HepG2 (cell line): ENCODE measurements at regions not wholly inside any gene's neighbourhood (a gene's known extent, or its start where the extent isn't known, plus 50 kb on each side); places are given as distances from the start of the nearest gene placed in this dataset.

Experiments used
- ATF1 ChIP-seq: IDR thresholded peaks from 2 replicates; pipeline ENCODE4 v1.6.1; 2016; ENCODE audit warnings: mild to moderate bottlenecking, control low read depth
- CENPT ChIP-seq: sonication (generic); formaldehyde crosslinking; IDR thresholded peaks from 2 replicates; pipeline ENCODE4 v1.8.0; 2022; ENCODE audit warnings: low read depth, mild to moderate bottlenecking, moderate library complexity, missing genetic modification reagents
- EP300 ChIP-seq, 3 experiments: sonication (generic) in 1 of 3; formaldehyde crosslinking in 1 of 3; IDR thresholded peaks; 2 replicates each; pipeline versions ENCODE4 v1.5.1 to v1.6.1; 2011 to 2020; ENCODE audit warnings: low read depth in 2 of 3, low read length in 2 of 3, borderline replicate concordance in 1 of 3, improper control_type of control experiment in 1 of 3, mild to moderate bottlenecking in 1 of 3, missing genetic modification reagents in 1 of 3, moderate library complexity in 1 of 3
- JUN ChIP-seq: sonication (generic); formaldehyde crosslinking; IDR thresholded peaks from 2 replicates; pipeline ENCODE4 v1.4.0; 2020; ENCODE audit warnings: mild to moderate bottlenecking, missing genetic modification reagents
- JUND ChIP-seq: sonication (generic); formaldehyde crosslinking; IDR thresholded peaks from 2 replicates; pipeline ENCODE4 v1.8.0; 2022; ENCODE audit warnings: mild to moderate bottlenecking, missing genetic modification reagents
- THYN1 ChIP-seq: sonication (generic); formaldehyde crosslinking; IDR thresholded peaks from 2 replicates; pipeline ENCODE4 v1.8.1; 2023; ENCODE audit warnings: low read depth, mild to moderate bottlenecking, moderate library complexity, missing genetic modification reagents, borderline replicate concordance
- TP53 ChIP-seq: sonication (generic); formaldehyde crosslinking; conservative IDR thresholded peaks from 2 replicates; pipeline ENCODE4 v1.4.0; 2020; ENCODE audit warnings: missing genetic modification reagents
- ZFP90 ChIP-seq: sonication (generic); formaldehyde crosslinking; IDR thresholded peaks from 2 replicates; pipeline ENCODE4 v1.8.0; 2022; ENCODE audit warnings: missing genetic modification reagents, mild to moderate bottlenecking, inconsistent platforms, borderline replicate concordance
- ZNF256 ChIP-seq: sonication (generic); formaldehyde crosslinking; conservative IDR thresholded peaks from 2 replicates; pipeline ENCODE4 v1.4.0; 2020; ENCODE audit warnings: missing genetic modification reagents

DNA sequence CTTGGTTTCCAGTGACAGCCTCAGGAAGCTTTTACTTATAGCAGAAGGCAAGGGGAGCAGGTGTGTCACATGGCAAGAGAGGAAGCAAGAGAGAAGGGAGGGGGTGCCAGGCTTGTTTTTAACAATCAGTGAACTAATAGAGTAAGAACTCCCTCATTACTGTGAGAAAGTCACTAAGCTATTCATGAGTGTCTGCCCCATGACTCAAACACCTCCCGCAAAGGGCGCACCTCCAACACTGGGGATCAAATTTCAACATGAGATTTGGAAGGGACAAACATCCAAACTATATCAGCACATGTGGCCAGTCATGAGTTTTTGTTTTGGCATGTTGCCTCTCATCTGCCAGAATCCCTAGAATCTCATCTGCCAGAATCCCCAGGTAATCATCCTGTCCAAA, 183.5 kb upstream of the C1QTNF7 start:
- TF ChIP-seq TP53 (CRISPR knock-in tag) = no peak
- no peak for TF ChIP-seq CENPT (CRISPR knock-in tag)
- TF ChIP-seq JUND (CRISPR knock-in tag) = no peak
- TF ChIP-seq ATF1 (CRISPR knock-in tag) = no peak
- no peak for TF ChIP-seq EP300 (IDR thresholded peaks at IDR 0.05; ENCODE audit: low read depth in 2 of 2, low read length in 2 of 2)
- TF ChIP-seq EP300 (CRISPR knock-in tag; IDR thresholded peaks at IDR 0.05; ENCODE audit: borderline replicate concordance) = no peak
- TF ChIP-seq ZFP90 (CRISPR knock-in tag) = no peak
- TF ChIP-seq ZNF256 (CRISPR knock-in tag) = no peak
- TF ChIP-seq THYN1 (CRISPR knock-in tag) = no peak
- no peak for TF ChIP-seq JUN (CRISPR knock-in tag)
